Endodermal cell (in vitro differentiated cells): ENCODE measurements at regions not wholly inside any gene's neighbourhood (a gene's known extent, or its start where the extent isn't known, plus 50 kb on each side); places are given as distances from the start of the nearest gene placed in this dataset.

Source experiments
- DNase-seq: peaks from one replicate; pipeline ENCODE4 v3.0.0-alpha.2; 2017
- H3K27ac ChIP-seq: 2 replicates; pipeline ENCODE4 v1.5.1; 2013; ENCODE audit warnings: mild to moderate bottlenecking, low read depth, low read length, moderate library complexity
- H3K27me3 ChIP-seq: 2 replicates; pipeline ENCODE4 v1.6.1; 2013; ENCODE audit warnings: mild to moderate bottlenecking, low read length, moderate library complexity; ENCODE audit not compliant: insufficient read depth, control insufficient read depth, poor library complexity, severe bottlenecking
- H3K36me3 ChIP-seq: 2 replicates; pipeline ENCODE4 v1.7.0; 2013; ENCODE audit warnings: mild to moderate bottlenecking, low read length, moderate library complexity; ENCODE audit not compliant: control insufficient read depth, insufficient read depth
- H3K4me1 ChIP-seq: one replicate; pipeline ENCODE4 v1.7.0; 2013; ENCODE audit warnings: low read length; ENCODE audit not compliant: control insufficient read depth, insufficient read depth
- H3K4me3 ChIP-seq: 2 replicates; pipeline ENCODE4 v1.5.1; 2013; ENCODE audit warnings: mild to moderate bottlenecking, low read length, moderate library complexity
- H3K9ac ChIP-seq: 2 replicates; pipeline ENCODE4 v1.6.1; 2013; ENCODE audit warnings: mild to moderate bottlenecking, low read length, moderate library complexity; ENCODE audit not compliant: poor library complexity, severe bottlenecking; ENCODE audit errors: extremely low read depth
- H3K9me3 ChIP-seq: 2 replicates; pipeline ENCODE4 v1.6.1; 2013; ENCODE audit warnings: mild to moderate bottlenecking, low read length, moderate library complexity; ENCODE audit not compliant: control insufficient read depth
- H3K27ac Mint-ChIP-seq: 2 replicates; pipeline ENCODE4 v1.8.0; 2020; ENCODE audit warnings: mixed read lengths
- H3K27me3 Mint-ChIP-seq: 2 replicates; pipeline ENCODE4 v1.8.0; 2021; ENCODE audit warnings: mild to moderate bottlenecking, mixed read lengths; ENCODE audit not compliant: insufficient read depth
- H3K36me3 Mint-ChIP-seq: 2 replicates; pipeline ENCODE4 v1.8.0; 2020; ENCODE audit warnings: low read depth, mixed read lengths
- H3K4me1 Mint-ChIP-seq: 2 replicates; pipeline ENCODE4 v1.8.0; 2020; ENCODE audit warnings: mixed read lengths
- H3K4me3 Mint-ChIP-seq: 2 replicates; pipeline ENCODE4 v1.8.0; 2020; ENCODE audit warnings: mild to moderate bottlenecking, moderate library complexity, mixed read lengths
- H3K9me3 Mint-ChIP-seq: 2 replicates; pipeline ENCODE4 v1.8.0; 2020; ENCODE audit warnings: mild to moderate bottlenecking, mixed read lengths
- CTCF ChIP-seq: fragments of 200-600 bp; sonication (generic); conservative IDR thresholded peaks from 2 replicates; pipeline ENCODE4 v1.5.0; 2021; ENCODE audit warnings: antibody characterized with exemption, mild to moderate bottlenecking
- WGBS, 2 experiments: methylation state at CpG; one replicate each; pipeline versions ENCODE4 v1.1.5 to v1.1.7; 2013; ENCODE audit warnings: missing lambda C conversion rate in 2 of 2, mixed read lengths in 1 of 2; ENCODE audit not compliant: insufficient coverage in 1 of 2, insufficient read length in 1 of 2; 5-methylcytosine and 5-hydroxymethylcytosine counted together

DNA sequence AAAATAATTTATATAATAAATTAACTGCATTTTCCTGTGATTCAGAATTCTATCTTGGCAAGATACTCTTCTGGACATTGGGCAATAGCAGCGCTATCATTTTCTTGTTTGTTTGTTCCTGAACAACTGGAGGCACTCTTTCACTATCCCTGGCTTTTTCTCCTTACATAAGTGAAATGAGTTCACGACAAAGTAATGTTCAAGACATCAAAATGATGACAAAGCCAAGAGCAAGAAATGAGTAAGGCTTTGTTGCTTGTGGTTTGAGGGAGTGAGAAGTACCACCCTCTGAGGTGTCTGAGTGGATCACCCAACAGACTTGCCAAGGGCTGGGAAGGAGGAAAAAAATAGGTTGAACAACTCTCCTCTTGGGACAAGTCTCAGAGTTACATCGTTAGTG lies 466.6 kb upstream of the JAG1 start:
- Histone ChIP-seq H3K4me1 (no peaks in the 10 kb centered on the region), H3K9me3 (no peaks in the 10 kb centered on the region), H3K36me3 (no peaks in the 10 kb centered on the region), H3K27me3 (no peaks in the 10 kb centered on the region), H3K4me3 (no peak overlapping the region), H3K27ac (no peak overlapping the region), H3K9ac (no peak overlapping the region)
- DNase-seq, result no peak
- no peak for TF ChIP-seq CTCF
- WGBS, 2 experiments, result 80 to 90% methylated on average over 2 to 3 of the region's 3 CpGs
- no peak overlapping the region for H3K27ac Mint-ChIP-seq
- H3K36me3 Mint-ChIP-seq, result no peaks in the 10 kb centered on the region
- H3K4me1 Mint-ChIP-seq, result peaks cover 12% of the 10 kb centered on the region
- no peak overlapping the region for H3K4me3 Mint-ChIP-seq
- H3K27me3 Mint-ChIP-seq, result no peaks in the 10 kb centered on the region
- no peaks in the 10 kb centered on the region for H3K9me3 Mint-ChIP-seq

GRCh38 chr20:11143481-11143880 lies 469.7 kb upstream of the JAG1 start:
- no peaks in the 10 kb centered on the region for H3K36me3 Mint-ChIP-seq
- H3K9me3 Mint-ChIP-seq, result no peaks in the 10 kb centered on the region
- H3K27ac Mint-ChIP-seq, result no peak overlapping the region
- no peak overlapping the region for H3K4me3 ChIP-seq
- H3K36me3 ChIP-seq, result no peaks in the 10 kb centered on the region
- no peaks in the 10 kb centered on the region for H3K4me1 ChIP-seq
- H3K27me3 Mint-ChIP-seq, result no peaks in the 10 kb centered on the region
- no peak for DNase-seq
- 77 to 78% methylated on average over 2 of the region's 2 CpGs for WGBS, 2 experiments
- H3K9me3 ChIP-seq, result no peaks in the 10 kb centered on the region
- TF ChIP-seq CTCF, result no peak
- H3K4me3 Mint-ChIP-seq, result no peak overlapping the region
- H3K27me3 ChIP-seq, result no peaks in the 10 kb centered on the region
- H3K9ac ChIP-seq, result no peak overlapping the region
- no peak overlapping the region for H3K27ac ChIP-seq
- peaks cover 17% of the 10 kb centered on the region for H3K4me1 Mint-ChIP-seq

DNA sequence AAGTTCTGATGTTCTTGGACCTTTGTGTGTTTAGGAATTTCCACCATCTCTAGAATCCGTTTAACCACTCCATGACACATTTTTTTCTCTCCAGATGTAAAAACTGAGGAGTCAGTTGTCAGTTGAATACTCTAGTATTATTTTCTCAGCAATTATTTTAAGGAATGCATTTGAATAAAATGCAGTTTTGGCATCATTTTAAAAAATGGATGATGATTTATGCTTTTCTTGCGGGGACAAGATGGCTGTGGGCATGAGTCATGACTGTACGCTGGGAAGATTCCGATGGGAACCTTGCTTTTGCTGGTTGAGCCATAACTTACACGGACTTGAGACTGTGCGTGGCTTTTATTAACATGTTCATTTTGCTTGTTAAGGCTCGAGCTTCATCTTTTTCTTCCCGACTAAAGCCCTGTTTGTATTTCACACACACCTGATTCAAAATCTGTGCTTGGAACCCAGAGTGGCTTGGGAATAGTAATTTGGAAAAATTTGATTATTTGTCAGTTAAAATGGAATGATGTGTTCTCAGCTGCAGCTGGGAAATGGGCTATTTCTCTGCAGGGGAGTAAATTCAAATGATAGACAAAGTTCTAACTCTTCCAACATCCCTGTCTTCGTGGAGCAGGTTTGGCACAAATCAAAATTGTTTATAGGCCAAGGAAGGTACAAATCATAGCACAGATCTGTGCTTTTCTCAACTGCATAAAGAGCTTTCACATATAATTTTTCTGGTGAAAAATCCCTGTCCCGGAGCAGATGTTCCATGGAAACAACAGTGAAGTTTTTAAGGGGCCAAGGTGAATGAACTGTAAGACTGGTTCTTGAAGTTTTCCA lies 470.5 kb upstream of the JAG1 start:
- DNase-seq, result no peak
- Mint-ChIP-seq H3K36me3 (no peaks in the 10 kb centered on the region), H3K27ac (no peak overlapping the region), H3K4me1 (peaks cover 17% of the 10 kb centered on the region), H3K9me3 (no peaks in the 10 kb centered on the region), H3K27me3 (no peaks in the 10 kb centered on the region), H3K4me3 (no peak overlapping the region)
- Histone ChIP-seq H3K9ac (no peak overlapping the region), H3K27ac (no peak overlapping the region), H3K4me1 (no peaks in the 10 kb centered on the region), H3K9me3 (no peaks in the 10 kb centered on the region), H3K36me3 (no peaks in the 10 kb centered on the region), H3K27me3 (no peaks in the 10 kb centered on the region), H3K4me3 (no peak overlapping the region)
- WGBS, 2 experiments, result 95 to 99% methylated on average over 6 to 10 of the region's 10 CpGs
- TF ChIP-seq CTCF, result no peak
